ENCODE measurements at regions not wholly inside any gene's neighbourhood (a gene's known extent, or its start where the extent isn't known, plus 50 kb on each side); places are given as distances from the start of the nearest gene placed in this dataset.

- TF ChIP-seq CTCF (IDR thresholded peaks at IDR 0.05; ENCODE audit: low read depth, low read length) (no peak), EZH2phosphoT487 (IDR thresholded peaks at IDR 0.05; ENCODE audit: low read depth) (no peak)
These were observed 114.8 kb upstream of the CDYL start for GRCh38 chr6:4661391-4661790.
